Esophagus squamous epithelium (tissue), 4 donors: ENCODE measurements at regions not wholly inside any gene's neighbourhood (a gene's known extent, or its start where the extent isn't known, plus 50 kb on each side); places are given as distances from the start of the nearest gene placed in this dataset.

ENCODE experiments used
- CTCF ChIP-seq, 6 experiments: fragments of 450-650 bp in 4 of 6; fragments of 200-600 bp in 2 of 6; sonication (generic) in 2 of 6; IDR thresholded peaks; one replicate each; pipeline ENCODE4 v1.5.1; 2016 to 2019; ENCODE audit warnings: antibody characterized with exemption in 6 of 6, mild to moderate bottlenecking in 4 of 6, moderate library complexity in 4 of 6
- POLR2A ChIP-seq, 4 donors: fragments of 450-650 bp; IDR thresholded peaks; one replicate each; pipeline ENCODE4 v1.6.1; 2017; ENCODE audit warnings: antibody characterized with exemption in 4 of 4, mild to moderate bottlenecking in 4 of 4, moderate library complexity in 3 of 4

GRCh38 chr1:219550201-219550600, 62.7 kb downstream of the ZC3H11B start:
- no peak for TF ChIP-seq CTCF (IDR thresholded peaks at IDR 0.05)
- no peak for TF ChIP-seq POLR2A (IDR thresholded peaks at IDR 0.05)
